HFFc6 (cell line): ENCODE measurements at regions not wholly inside any gene's neighbourhood (a gene's known extent, or its start where the extent isn't known, plus 50 kb on each side); places are given as distances from the start of the nearest gene placed in this dataset.
"Not testable (repeated sequence)": the region's sequence is repeated elsewhere in the genome, so short reads cannot be mapped to it uniquely, and the experiment has no call there.

Experiments used
- DNase-seq: peaks from one replicate; pipeline ENCODE4 v3.0.0-alpha.2; 2018
- H3K27ac Mint-ChIP-seq: 2 replicates; pipeline ENCODE4 v1.8.0; 2020; ENCODE audit warnings: mild to moderate bottlenecking, mixed read lengths
- H3K27me3 Mint-ChIP-seq: 2 replicates; pipeline ENCODE4 v1.8.0; 2021; ENCODE audit warnings: mild to moderate bottlenecking, moderate library complexity, mixed read lengths; ENCODE audit not compliant: insufficient read depth
- H3K36me3 Mint-ChIP-seq: 2 replicates; pipeline ENCODE4 v1.8.0; 2021; ENCODE audit warnings: low read depth, mixed read lengths
- H3K4me1 Mint-ChIP-seq: 2 replicates; pipeline ENCODE4 v1.8.0; 2020; ENCODE audit warnings: low read depth, mixed read lengths
- H3K4me3 Mint-ChIP-seq: 2 replicates; pipeline ENCODE4 v1.8.0; 2020; ENCODE audit warnings: mild to moderate bottlenecking, moderate library complexity, mixed read lengths
- H3K9me3 Mint-ChIP-seq: 2 replicates; pipeline ENCODE4 v1.8.0; 2020; ENCODE audit warnings: mild to moderate bottlenecking, mixed read lengths
- CTCF ChIP-seq: fragments of 200-600 bp; sonication (generic); IDR thresholded peaks from 2 replicates; pipeline ENCODE4 v1.5.0; 2021; ENCODE audit warnings: antibody characterized with exemption, mild to moderate bottlenecking

GRCh38 chr1:192506741-192507155 lies 68.8 kb upstream of the RGS1 start:
- Mint-ChIP-seq H3K4me1 (no peaks in the 10 kb centered on the region), H3K36me3 (no peaks in the 10 kb centered on the region), H3K27me3 (no peaks in the 10 kb centered on the region), H3K4me3 (no peak overlapping the region), H3K27ac (no peak overlapping the region), H3K9me3 (no peaks in the 10 kb centered on the region)
- TF ChIP-seq CTCF: peak; percentile 71
- DNase-seq: peak; percentile 25

GRCh38 chr1:192512426-192513162 lies 63.0 kb upstream of the RGS1 start:
- Mint-ChIP-seq H3K27ac (no peak overlapping the region), H3K27me3 (no peaks in the 10 kb centered on the region), H3K9me3 (no peaks in the 10 kb centered on the region), H3K4me1 (peaks cover 15% of the 10 kb centered on the region; the same call in 1 of the 2 replicates), H3K4me3 (no peak overlapping the region), H3K36me3 (no peaks in the 10 kb centered on the region)
- DNase-seq: no peak
- TF ChIP-seq CTCF: no peak

- H3K4me3 Mint-ChIP-seq: no peak overlapping the region
- no peaks in the 10 kb centered on the region for H3K27me3 Mint-ChIP-seq
- no peak overlapping the region for H3K27ac Mint-ChIP-seq
- no peaks in the 10 kb centered on the region for H3K9me3 Mint-ChIP-seq
- TF ChIP-seq CTCF: no peak
- H3K4me1 Mint-ChIP-seq: peaks cover 17% of the 10 kb centered on the region; the same call in 1 of the 2 replicates
- no peaks in the 10 kb centered on the region for H3K36me3 Mint-ChIP-seq
- DNase-seq: no peak
These were observed 62.4 kb upstream of the RGS1 start for GRCh38 chr1:192513196-192513595.

DNA sequence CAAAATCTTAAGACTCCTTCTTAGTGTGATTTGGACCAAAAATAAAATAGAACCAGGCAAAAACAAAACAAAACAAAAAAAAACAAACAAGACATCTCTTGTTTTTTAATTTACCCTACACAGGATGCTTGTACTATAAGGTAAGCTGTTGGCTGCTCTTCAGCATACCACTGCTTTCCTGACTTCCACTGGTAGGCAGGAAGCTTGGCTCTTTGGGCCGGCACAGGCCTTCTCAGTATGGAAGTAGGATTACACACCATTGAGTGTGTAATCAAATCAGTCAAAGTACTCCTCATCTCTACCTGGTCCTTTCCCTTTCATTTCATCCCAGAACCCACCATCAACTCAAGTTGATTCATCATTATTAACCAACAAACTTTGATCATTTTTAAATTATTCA lies 61.9 kb upstream of the RGS1 start:
- H3K4me1 Mint-ChIP-seq: peaks cover 17% of the 10 kb centered on the region; the same call in 1 of the 2 replicates
- TF ChIP-seq CTCF: no peak
- no peak for DNase-seq

DNA sequence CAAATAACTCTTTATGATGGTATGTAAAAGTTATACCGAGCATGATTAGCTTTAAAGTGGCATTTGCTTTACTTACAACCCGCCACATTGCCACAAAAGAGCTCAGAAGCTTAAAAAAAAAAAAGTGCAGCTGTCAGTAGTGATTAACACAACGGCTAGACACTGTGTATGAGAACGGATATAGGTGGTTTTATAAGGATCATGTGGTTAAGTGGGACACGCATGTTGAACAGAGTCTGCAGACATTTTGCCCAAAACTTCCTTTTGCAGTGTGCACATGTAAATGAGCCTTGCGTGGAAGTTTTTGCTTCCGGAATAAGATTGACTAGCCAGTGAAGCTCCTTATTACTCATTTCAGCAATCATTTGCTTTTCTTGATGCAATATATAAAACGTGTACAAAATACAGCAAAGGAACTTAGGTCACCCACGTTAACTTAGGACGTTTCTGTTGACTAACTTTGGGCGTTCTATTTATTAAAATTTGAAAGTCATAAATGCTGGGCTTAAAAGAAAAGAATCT lies 58.7 kb upstream of the RGS1 start:
- H3K9me3 Mint-ChIP-seq: no peaks in the 10 kb centered on the region
- no peak for TF ChIP-seq CTCF
- peaks cover 23% of the 10 kb centered on the region for H3K4me1 Mint-ChIP-seq
- H3K4me3 Mint-ChIP-seq: no peak overlapping the region
- H3K27ac Mint-ChIP-seq: no peak overlapping the region
- no peaks in the 10 kb centered on the region for H3K36me3 Mint-ChIP-seq
- no peaks in the 10 kb centered on the region; the same call in 1 of the 2 replicates for H3K27me3 Mint-ChIP-seq
- no peak for DNase-seq

More for the DNA sequence above, 61.9 kb upstream of the RGS1 start:
- Mint-ChIP-seq H3K27me3 (no peaks in the 10 kb centered on the region), H3K36me3 (no peaks in the 10 kb centered on the region), H3K9me3 (no peaks in the 10 kb centered on the region), H3K4me3 (no peak overlapping the region), H3K27ac (no peak overlapping the region)

- DNase-seq, H3K4me3 Mint-ChIP-seq, H3K27me3 Mint-ChIP-seq, H3K36me3 Mint-ChIP-seq, H3K27ac Mint-ChIP-seq, H3K9me3 Mint-ChIP-seq: not testable (repeated sequence)
- peaks cover 33% of the 10 kb centered on the region for H3K4me1 Mint-ChIP-seq
These were observed 57.7 kb upstream of the RGS1 start for GRCh38 chr1:192517716-192518355.
